Sigmoid colon (tissue), 6 donors: ENCODE measurements at regions not wholly inside any gene's neighbourhood (a gene's known extent, or its start where the extent isn't known, plus 50 kb on each side); places are given as distances from the start of the nearest gene placed in this dataset.
A peak's percentile ranks its signal among the peaks of the same experiment; 100 is the strongest.

ENCODE experiments used
- DNase-seq: peaks from one replicate; pipeline ENCODE4 v3.0.0-alpha.2; 2019
- H3K27ac ChIP-seq, 4 donors: fragments of 200-600 bp; sonication (generic); one replicate each; pipeline ENCODE4 v1.5.1; 2016 to 2019; ENCODE audit warnings: mild to moderate bottlenecking in 1 of 4
- H3K27me3 ChIP-seq, 3 donors: fragments of 200-600 bp; sonication (generic); one replicate each; pipeline ENCODE4 v1.5.1; 2019; ENCODE audit warnings: mild to moderate bottlenecking in 1 of 3
- H3K36me3 ChIP-seq, 4 donors: fragments of 200-600 bp; sonication (generic); one replicate each; pipeline ENCODE4 v1.5.1; 2016 to 2019
- H3K4me1 ChIP-seq, 4 donors: fragments of 200-600 bp; sonication (generic); one replicate each; pipeline ENCODE4 v1.5.1; 2017 to 2019
- H3K4me3 ChIP-seq, 4 donors: fragments of 200-600 bp; sonication (generic); one replicate each; pipeline ENCODE4 v1.5.1; 2017 to 2019; ENCODE audit warnings: mild to moderate bottlenecking in 2 of 4, moderate library complexity in 1 of 4
- H3K9me3 ChIP-seq, 4 donors: fragments of 200-600 bp in 3 of 4; sonication (generic) in 3 of 4; one replicate each; pipeline versions ENCODE4 v1.5.1 to v1.6.1; 2013 to 2019
- EP300 ChIP-seq, 4 donors: sonication (generic); formaldehyde crosslinking; IDR thresholded peaks; one replicate each; pipeline ENCODE4 v1.6.1; 2017; ENCODE audit warnings: antibody characterized with exemption in 4 of 4
- POLR2A ChIP-seq, 2 donors: fragments of 450-650 bp; IDR thresholded peaks; one replicate each; pipeline ENCODE4 v1.6.1; 2016; ENCODE audit warnings: antibody characterized with exemption in 2 of 2, mild to moderate bottlenecking in 2 of 2, moderate library complexity in 2 of 2
- POLR2AphosphoS5 ChIP-seq, 4 donors: sonication (generic); formaldehyde crosslinking; IDR thresholded peaks; one replicate each; pipeline ENCODE4 v1.6.1; 2017; ENCODE audit warnings: antibody characterized with exemption in 4 of 4
- WGBS, 2 donors: extraction: QIAGEN DNeasy Blood & Tissue Kit; methylation state at CpG; one replicate each; pipeline ENCODE4 v1.1.7; 2013; 5-methylcytosine and 5-hydroxymethylcytosine counted together
- intact Hi-C: fragments of 100-400 bp; cut with DNase I; formaldehyde crosslinking; loops from one replicate; pipeline ENCODE4 v1.15.1; 2023
- TF ChIP-seq, protein P1 (sequence below), 4 experiments: fragments of 450-650 bp in 3 of 4; fragments of 200-600 bp in 1 of 4; IDR thresholded peaks; one replicate each; pipeline ENCODE4 v1.5.1; 2016 to 2019; ENCODE audit warnings: antibody characterized with exemption in 4 of 4, mild to moderate bottlenecking in 3 of 4, moderate library complexity in 2 of 4
- donor health status: healthy with polysubstance abuse.
- donor health status: healthy.

DNA sequence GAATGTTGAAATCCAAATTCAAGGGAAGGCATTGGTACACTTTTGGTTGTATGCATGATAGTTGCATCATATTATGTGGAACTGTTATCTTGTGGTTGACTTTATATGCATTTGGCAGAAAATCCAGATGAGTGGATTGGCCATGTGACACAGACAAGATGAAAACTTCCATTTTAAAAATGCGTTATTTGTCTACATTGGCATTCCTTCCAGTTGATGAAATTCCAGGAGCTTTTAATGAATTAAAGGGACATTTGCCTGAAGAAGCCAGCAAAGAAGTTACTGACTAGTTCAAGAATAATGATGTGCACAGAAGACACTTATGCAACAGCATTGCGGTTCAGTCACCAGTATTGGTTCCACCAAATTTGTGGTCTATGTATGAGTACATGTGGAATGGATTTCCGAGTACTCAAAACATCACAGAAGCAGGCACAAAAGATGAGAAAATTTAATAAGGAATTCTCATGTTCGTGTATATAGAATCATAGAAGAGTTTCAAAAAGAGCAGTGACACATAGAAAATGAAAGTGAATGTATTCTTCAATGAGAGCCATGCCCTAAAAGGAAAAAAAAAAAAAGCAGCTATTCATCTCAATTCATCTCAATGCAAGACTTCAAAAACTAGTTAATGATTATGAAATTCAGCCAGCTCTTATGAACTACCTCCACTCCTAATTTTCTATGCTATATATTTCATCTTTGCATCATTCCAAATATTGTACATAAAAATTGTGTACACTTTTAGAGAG, 232.1 kb downstream of the RBM43 start:
- H3K9me3 ChIP-seq = no peaks in the 10 kb centered on the region
- WGBS, 2 donors = 66 to 82% methylated on average over 4 of the region's 4 CpGs
- H3K4me3 ChIP-seq = no peak overlapping the region
- H3K27me3 ChIP-seq = no peaks in the 10 kb centered on the region
- no peak for DNase-seq
- intact Hi-C loops = no loop called here
- no peak overlapping the region for H3K27ac ChIP-seq
- no peaks in the 10 kb centered on the region for H3K36me3 ChIP-seq
- peaks cover 0 to 24% (median 16%) of the 10 kb centered on the region in 4 donors for H3K4me1 ChIP-seq
- TF ChIP-seq, protein P1, sequence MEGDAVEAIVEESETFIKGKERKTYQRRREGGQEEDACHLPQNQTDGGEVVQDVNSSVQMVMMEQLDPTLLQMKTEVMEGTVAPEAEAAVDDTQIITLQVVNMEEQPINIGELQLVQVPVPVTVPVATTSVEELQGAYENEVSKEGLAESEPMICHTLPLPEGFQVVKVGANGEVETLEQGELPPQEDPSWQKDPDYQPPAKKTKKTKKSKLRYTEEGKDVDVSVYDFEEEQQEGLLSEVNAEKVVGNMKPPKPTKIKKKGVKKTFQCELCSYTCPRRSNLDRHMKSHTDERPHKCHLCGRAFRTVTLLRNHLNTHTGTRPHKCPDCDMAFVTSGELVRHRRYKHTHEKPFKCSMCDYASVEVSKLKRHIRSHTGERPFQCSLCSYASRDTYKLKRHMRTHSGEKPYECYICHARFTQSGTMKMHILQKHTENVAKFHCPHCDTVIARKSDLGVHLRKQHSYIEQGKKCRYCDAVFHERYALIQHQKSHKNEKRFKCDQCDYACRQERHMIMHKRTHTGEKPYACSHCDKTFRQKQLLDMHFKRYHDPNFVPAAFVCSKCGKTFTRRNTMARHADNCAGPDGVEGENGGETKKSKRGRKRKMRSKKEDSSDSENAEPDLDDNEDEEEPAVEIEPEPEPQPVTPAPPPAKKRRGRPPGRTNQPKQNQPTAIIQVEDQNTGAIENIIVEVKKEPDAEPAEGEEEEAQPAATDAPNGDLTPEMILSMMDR (IDR thresholded peaks at IDR 0.05) = no peak

DNA sequence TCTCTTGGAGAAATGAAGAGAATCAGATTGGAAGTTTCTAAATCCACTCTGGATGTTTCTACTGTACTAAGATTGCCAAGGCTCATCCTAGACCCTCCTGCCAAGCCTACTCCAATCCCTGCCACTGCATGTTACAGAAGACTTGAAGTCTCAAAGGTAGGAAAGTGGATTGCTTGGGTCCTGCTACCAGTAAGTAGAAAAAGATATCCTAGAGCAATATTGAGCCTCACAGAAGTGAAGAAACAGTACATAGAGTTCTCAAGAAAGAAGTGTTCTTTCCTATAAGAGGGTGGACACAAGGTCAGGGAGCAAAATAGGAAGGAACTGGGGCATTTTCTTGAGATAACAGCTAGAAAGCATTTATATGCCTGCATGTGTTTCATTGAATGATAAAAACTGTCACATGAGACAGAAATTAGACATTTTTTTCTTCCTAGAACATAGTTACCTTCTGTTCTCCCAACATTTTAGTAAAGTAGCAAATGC, 232.9 kb downstream of the RBM43 start:
- H3K36me3 ChIP-seq = no peaks in the 10 kb centered on the region
- no peaks in the 10 kb centered on the region for H3K9me3 ChIP-seq
- intact Hi-C loops = no loop called here
- TF ChIP-seq EP300 (IDR thresholded peaks at IDR 0.05) (no peak), POLR2A (IDR thresholded peaks at IDR 0.05) (no peak), POLR2AphosphoS5 (IDR thresholded peaks at IDR 0.05) (no peak)
- TF ChIP-seq, protein P1 (IDR thresholded peaks at IDR 0.05) = no peak
- DNase-seq = no peak
- no peak overlapping the region for H3K4me3 ChIP-seq
- H3K27ac ChIP-seq = no peak overlapping the region
- peaks cover 0 to 21% (median 14%) of the 10 kb centered on the region in 4 donors for H3K4me1 ChIP-seq
- H3K27me3 ChIP-seq = no peaks in the 10 kb centered on the region

DNA sequence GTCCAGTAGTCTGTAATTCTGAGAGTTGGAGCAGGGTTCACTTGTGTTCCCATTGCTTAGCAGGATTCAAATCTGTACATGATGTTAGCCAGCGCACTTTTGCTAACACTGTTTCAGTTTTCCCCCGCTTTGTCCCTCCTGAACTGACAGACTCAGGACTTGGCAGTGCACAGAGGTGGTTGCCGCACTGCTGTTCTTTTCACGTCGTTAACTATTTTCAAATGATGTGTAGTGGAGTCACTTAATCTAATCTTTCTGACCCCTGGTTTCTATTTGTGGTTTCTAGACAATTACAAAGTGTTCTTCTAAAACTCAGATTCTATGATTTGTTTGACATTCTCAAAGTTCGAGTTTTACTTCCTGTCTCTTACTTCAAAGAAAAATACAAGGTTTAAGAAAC, 234.5 kb downstream of the RBM43 start:
- no peaks in the 10 kb centered on the region for H3K36me3 ChIP-seq
- peak overlapping the region in 1 of 4 donors; percentile 25 for H3K27ac ChIP-seq
- WGBS, 2 donors = 75 to 77% methylated on average over 6 of the region's 6 CpGs
- TF ChIP-seq EP300 (IDR thresholded peaks at IDR 0.05) = no peak
- TF ChIP-seq POLR2AphosphoS5 (IDR thresholded peaks at IDR 0.05) = peak in 2 of 4 donors; percentile 32 to 48
- H3K4me3 ChIP-seq = no peak overlapping the region
- intact Hi-C loops = no loop called here
- H3K9me3 ChIP-seq = no peaks in the 10 kb centered on the region
- no peaks in the 10 kb centered on the region for H3K27me3 ChIP-seq
- peaks cover 0 to 12% (median 9%) of the 10 kb centered on the region in 4 donors for H3K4me1 ChIP-seq
- DNase-seq = no peak

DNA sequence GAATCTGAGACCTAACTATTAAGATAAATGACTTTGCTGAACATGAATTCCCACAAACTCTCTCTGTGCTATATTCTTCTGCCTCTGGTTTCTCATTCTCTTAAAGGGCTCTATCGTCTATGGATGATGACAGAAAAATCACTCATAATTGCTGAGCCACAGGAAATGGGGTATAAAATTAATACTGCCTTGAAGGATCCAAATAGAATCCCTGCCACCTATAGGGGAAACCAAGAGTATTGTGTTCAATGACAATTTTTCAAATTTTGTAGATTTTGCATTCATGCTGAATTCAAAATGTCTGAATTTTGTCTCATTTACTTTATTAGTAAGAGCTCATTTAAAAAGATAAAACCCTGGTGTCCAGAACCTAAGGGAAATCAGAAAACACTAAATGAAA, 235.8 kb downstream of the RBM43 start:
- Histone ChIP-seq H3K4me1 (peaks cover 0 to 19% (median 15%) of the 10 kb centered on the region in 4 donors), H3K27ac (no peak overlapping the region), H3K4me3 (no peak overlapping the region), H3K9me3 (no peaks in the 10 kb centered on the region), H3K36me3 (no peaks in the 10 kb centered on the region), H3K27me3 (no peaks in the 10 kb centered on the region)
- WGBS, 2 donors = 84 to 94% methylated on average over 1 of the region's 1 CpG
- no peak for DNase-seq
- TF ChIP-seq EP300 (IDR thresholded peaks at IDR 0.05) (no peak), POLR2AphosphoS5 (IDR thresholded peaks at IDR 0.05) (no peak)
- intact Hi-C loops = no loop called here

DNA sequence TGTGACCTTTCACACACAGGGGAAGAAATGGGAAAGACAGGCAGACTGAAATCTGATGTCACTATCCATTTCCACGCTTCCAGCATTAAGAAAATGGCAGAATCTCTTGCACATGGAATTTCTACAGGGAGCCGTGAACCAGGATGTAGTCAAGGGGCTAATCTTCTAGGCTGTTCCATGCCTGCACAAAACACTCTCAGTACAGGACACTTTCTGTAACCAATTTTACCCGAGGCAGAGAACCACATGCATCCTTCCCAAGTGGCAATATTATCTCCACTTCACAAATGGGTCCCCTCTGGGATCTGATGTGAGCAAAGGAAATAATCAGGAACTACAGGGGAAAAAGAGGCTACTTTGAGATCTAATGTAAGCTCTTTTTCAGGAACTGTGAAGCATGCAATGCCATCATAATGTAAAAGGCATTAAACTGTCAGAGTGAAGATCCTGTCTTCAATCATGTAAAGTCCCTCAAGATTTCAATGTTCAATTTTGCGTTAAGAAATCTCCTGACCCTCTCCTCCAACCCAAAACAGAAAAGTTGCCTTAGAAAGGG, 236.9 kb downstream of the RBM43 start:
- WGBS, 2 donors = 45 to 54% methylated on average over 4 of the region's 4 CpGs
- no peaks in the 10 kb centered on the region for H3K9me3 ChIP-seq
- H3K4me3 ChIP-seq = no peak overlapping the region
- no peaks in the 10 kb centered on the region for H3K27me3 ChIP-seq
- TF ChIP-seq, protein P1 (IDR thresholded peaks at IDR 0.05) = no peak
- TF ChIP-seq POLR2AphosphoS5 (IDR thresholded peaks at IDR 0.05) = no peak
- no peak for TF ChIP-seq EP300 (IDR thresholded peaks at IDR 0.05)
- no peak for TF ChIP-seq POLR2A (IDR thresholded peaks at IDR 0.05)
- intact Hi-C loops = no loop called here
- DNase-seq = no peak
- peaks cover 0 to 19% (median 15%) of the 10 kb centered on the region in 4 donors for H3K4me1 ChIP-seq
- no peaks in the 10 kb centered on the region for H3K36me3 ChIP-seq
- no peak overlapping the region for H3K27ac ChIP-seq
